H1 (cell line): ENCODE measurements at regions not wholly inside any gene's neighbourhood (a gene's known extent, or its start where the extent isn't known, plus 50 kb on each side); places are given as distances from the start of the nearest gene placed in this dataset.

Source experiments
- CTCF ChIA-PET: fragments of 300-600 bp; sonication (Branson Sonifier 250); formaldehyde crosslinking; loops from one replicate; lab custom pipeline; 2021; ENCODE audit not compliant: partially characterized antibody; lab: Charles Lee
- POLR2A ChIA-PET: fragments of 300-600 bp; sonication (Branson Sonifier 250); formaldehyde crosslinking; loops from one replicate; lab custom pipeline; 2021; ENCODE audit warnings: inconsistent platforms; ENCODE audit not compliant: partially characterized antibody; lab: Charles Lee
- DNase-seq, 2 experiments: peaks; one replicate each; pipeline versions ENCODE4 v3.0.0 to v3.0.0-alpha.2; 2010 to 2022; ENCODE audit warnings: low spot score in 2 of 2, low read depth in 1 of 2, mixed read lengths in 1 of 2
- FAIRE-seq: peaks from 2 replicates; lab custom pipeline; 2011; peaks lifted over from hg19 to GRCh38; lab: Jason Lieb, UNC
- H2AFZ ChIP-seq: 2 replicates; pipeline ENCODE4 v1.8.1; 2012; ENCODE audit warnings: low read length, inconsistent platforms
- H2AK5ac ChIP-seq: 2 replicates; pipeline ENCODE4 v1.6.1; 2013; ENCODE audit warnings: low read depth, low read length
- H2BK120ac ChIP-seq: replicated peaks from 2 replicates; pipeline ENCODE3; 2013; ENCODE audit warnings: low read depth, low read length, inconsistent platforms
- H2BK12ac ChIP-seq: 2 replicates; pipeline ENCODE4 v1.6.1; 2013; ENCODE audit warnings: low read depth, low read length
- H2BK15ac ChIP-seq: 2 replicates; pipeline ENCODE4 v1.6.1; 2013; ENCODE audit warnings: low read length
- H2BK20ac ChIP-seq: 2 replicates; pipeline ENCODE4 v1.6.1; 2013; ENCODE audit warnings: low read length
- H2BK5ac ChIP-seq: 2 replicates; pipeline ENCODE4 v1.6.1; 2013; ENCODE audit warnings: low read depth, low read length
- H3K14ac ChIP-seq: 2 replicates; pipeline ENCODE4 v1.6.1; 2013; ENCODE audit warnings: inconsistent platforms; ENCODE audit not compliant: insufficient read length
- H3K18ac ChIP-seq: 2 replicates; pipeline ENCODE4 v1.6.1; 2013; ENCODE audit warnings: low read length; ENCODE audit errors: extremely low read depth
- H3K23ac ChIP-seq: 2 replicates; pipeline ENCODE4 v1.6.1; 2013; ENCODE audit warnings: inconsistent platforms; ENCODE audit not compliant: insufficient read length
- H3K23me2 ChIP-seq: 2 replicates; pipeline ENCODE4 v1.6.1; 2013; ENCODE audit warnings: low read depth, low read length
- H3K27ac ChIP-seq: 2 replicates; pipeline ENCODE4 v1.6.1; 2011; ENCODE audit warnings: low read depth, low read length, inconsistent platforms
- H3K27me3 ChIP-seq, 4 experiments: replicated peaks in 1 of 4; 1 replicate in 1 of 4; 2 replicates in 3 of 4; pipeline versions ENCODE4 v1.6.1 to v1.8.1; 2011 to 2013; ENCODE audit warnings: low read length in 3 of 4, mild to moderate bottlenecking in 3 of 4, inconsistent platforms in 2 of 4, mixed read lengths in 2 of 4, moderate library complexity in 1 of 4; ENCODE audit not compliant: control insufficient read depth in 3 of 4, insufficient read depth in 3 of 4; ENCODE audit errors: extremely low read depth in 1 of 4
- H3K36me3 ChIP-seq, 4 experiments: 2 replicates each; pipeline versions ENCODE4 v1.6.1 to v1.8.1; 2011 to 2013; ENCODE audit warnings: mild to moderate bottlenecking in 4 of 4, low read length in 3 of 4, moderate library complexity in 2 of 4, control low read depth in 1 of 4, inconsistent platforms in 1 of 4; ENCODE audit not compliant: insufficient read depth in 4 of 4, control insufficient read depth in 2 of 4
- H3K4ac ChIP-seq: replicated peaks from 2 replicates; pipeline ENCODE3; 2013; ENCODE audit warnings: low read length, low read depth, mixed read lengths, inconsistent platforms; ENCODE audit not compliant: insufficient read length
- H3K4me1 ChIP-seq, 4 experiments: replicated peaks in 1 of 4; 1 replicate in 1 of 4; 2 replicates in 3 of 4; pipeline versions ENCODE4 v1.6.1 to v1.8.1; 2011 to 2013; ENCODE audit warnings: low read length in 3 of 4, inconsistent platforms in 2 of 4, mixed read lengths in 1 of 4; ENCODE audit not compliant: insufficient read depth in 4 of 4, control insufficient read depth in 3 of 4
- H3K4me2 ChIP-seq, 2 experiments: 2 replicates each; pipeline versions ENCODE4 v1.6.1 to v1.8.1; 2011 to 2013; ENCODE audit warnings: low read depth in 2 of 2, low read length in 2 of 2, control low read depth in 1 of 2, inconsistent platforms in 1 of 2, mild to moderate bottlenecking in 1 of 2; ENCODE audit not compliant: insufficient read depth in 1 of 2
- H3K4me3 ChIP-seq, 4 experiments: fragments of 200-600, 300-600 bp in 1 of 4; sonication (generic), shearing (Covaris generic), sonication (Bioruptor Twin) in 1 of 4; 2 replicates each; pipeline versions ENCODE4 v1.5.1 to v1.8.1; 2011 to 2016; ENCODE audit warnings: low read length in 4 of 4, low read depth in 3 of 4, control low read depth in 2 of 4, inconsistent platforms in 2 of 4, mild to moderate bottlenecking in 2 of 4, mixed read lengths in 1 of 4, moderate library complexity in 1 of 4; ENCODE audit not compliant: insufficient read depth in 2 of 4; ENCODE audit errors: extremely low read depth in 1 of 4
- H3K56ac ChIP-seq: replicated peaks from 2 replicates; pipeline ENCODE3; 2013; ENCODE audit warnings: low read depth, mild to moderate bottlenecking, mixed read lengths, low read length, inconsistent platforms; ENCODE audit not compliant: insufficient read length
- H3K79me1 ChIP-seq: 2 replicates; pipeline ENCODE4 v1.6.1; 2013; ENCODE audit warnings: low read depth, low read length, control low read depth
- H3K79me2 ChIP-seq, 2 experiments: 2 replicates each; pipeline versions ENCODE4 v1.6.1 to v1.8.1; 2012 to 2013; ENCODE audit warnings: low read length in 2 of 2, mild to moderate bottlenecking in 2 of 2, inconsistent platforms in 1 of 2; ENCODE audit not compliant: insufficient read depth in 2 of 2, control insufficient read depth in 1 of 2
- H3K9ac ChIP-seq, 4 experiments: replicated peaks in 1 of 4; 1 replicate in 1 of 4; 2 replicates in 3 of 4; pipeline versions ENCODE4 v1.6.1 to v1.8.1; 2011 to 2013; ENCODE audit warnings: low read depth in 3 of 4, low read length in 3 of 4, control low read depth in 2 of 4, mild to moderate bottlenecking in 2 of 4, moderate library complexity in 2 of 4, inconsistent platforms in 1 of 4; ENCODE audit errors: extremely low read depth in 1 of 4
- H3K9me3 ChIP-seq, 2 experiments: 2 replicates each; pipeline versions ENCODE4 v1.6.1 to v1.8.1; 2012 to 2013; ENCODE audit warnings: mild to moderate bottlenecking in 2 of 2, moderate library complexity in 2 of 2, control low read depth in 1 of 2, inconsistent platforms in 1 of 2, low read depth in 1 of 2, low read length in 1 of 2, mixed read lengths in 1 of 2; ENCODE audit not compliant: insufficient read depth in 2 of 2
- H4K20me1 ChIP-seq, 2 experiments: replicated peaks in 1 of 2; 2 replicates each; pipeline versions ENCODE3 to v1.8.1; 2011 to 2013; ENCODE audit warnings: inconsistent platforms in 2 of 2, low read length in 2 of 2, mild to moderate bottlenecking in 1 of 2; ENCODE audit not compliant: insufficient read depth in 2 of 2, control insufficient read depth in 1 of 2
- H4K5ac ChIP-seq: 2 replicates; pipeline ENCODE4 v1.6.1; 2013; ENCODE audit warnings: low read length, low read depth, mixed read lengths, inconsistent platforms; ENCODE audit not compliant: insufficient read length
- H4K8ac ChIP-seq: 2 replicates; pipeline ENCODE4 v1.8.0; 2013; ENCODE audit warnings: mild to moderate bottlenecking, moderate library complexity, low read length, inconsistent platforms; ENCODE audit not compliant: insufficient read depth; ENCODE audit errors: extremely low read depth
- H4K91ac ChIP-seq: replicated peaks from 2 replicates; pipeline ENCODE3; 2013; ENCODE audit warnings: low read length, mixed read lengths, inconsistent platforms; ENCODE audit not compliant: insufficient read length
- MAFK ChIP-seq: IDR thresholded peaks from 2 replicates; pipeline ENCODE4 v1.6.1; 2012; ENCODE audit warnings: low read depth, mild to moderate bottlenecking, improper control_type of control experiment, low read length
- SIN3A ChIP-seq, 2 experiments: IDR thresholded peaks in 1 of 2; conservative IDR thresholded peaks in 1 of 2; 2 replicates each; pipeline ENCODE4 v1.6.1; 2011 to 2012; ENCODE audit warnings: low read length in 2 of 2, improper control_type of control experiment in 1 of 2, low read depth in 1 of 2, mild to moderate bottlenecking in 1 of 2
- WGBS, 2 experiments: shearing (Covaris generic) in 1 of 2; methylation state at CpG; one replicate each; pipeline versions ENCODE4 v1.1.6 to v1.1.7; 2013 to 2015; ENCODE audit warnings: low lambda C conversion rate in 2 of 2, mixed read lengths in 2 of 2, inconsistent platforms in 1 of 2, low coverage in 1 of 2, missing lambda C conversion rate in 1 of 2; ENCODE audit not compliant: insufficient replicate concordance in 2 of 2, insufficient coverage in 1 of 2, insufficient read length in 1 of 2; ENCODE audit errors: extremely low coverage in 1 of 2, missing lambda C conversion rate in 1 of 2; 5-methylcytosine and 5-hydroxymethylcytosine counted together

DNA sequence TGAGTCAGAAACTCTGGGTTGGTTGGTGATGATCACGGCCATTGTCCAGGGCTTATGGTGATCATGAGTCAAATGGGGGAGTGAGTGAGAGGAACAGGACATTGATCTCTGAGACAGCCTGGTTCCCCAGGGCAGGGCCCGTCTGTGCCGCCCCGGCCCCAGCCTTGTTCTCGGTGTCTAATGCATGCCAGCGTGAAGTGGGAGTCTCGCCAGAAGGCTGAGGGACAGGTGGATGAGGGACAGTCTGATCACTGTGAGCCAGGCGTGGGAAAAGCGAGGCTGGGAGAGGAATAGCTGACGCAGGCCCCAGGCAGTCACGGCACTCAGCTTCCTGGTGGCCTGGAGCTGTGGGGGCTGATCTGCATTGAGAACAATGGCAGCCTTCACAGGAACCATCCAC lies 208.3 kb upstream of the HDAC4 start:
- H3K9me3 ChIP-seq = no peaks in the 10 kb centered on the region; a peak in 1 of 4 replicates
- H3K18ac ChIP-seq = no peak overlapping the region
- H2BK20ac ChIP-seq = no peak overlapping the region
- H2BK15ac ChIP-seq = no peak overlapping the region
- no peaks in the 10 kb centered on the region for H3K36me3 ChIP-seq
- H3K23me2 ChIP-seq = no peaks in the 10 kb centered on the region
- no peak overlapping the region for H2BK120ac ChIP-seq
- H3K27me3 ChIP-seq = no peaks in the 10 kb centered on the region
- H3K4me3 ChIP-seq = no peak overlapping the region
- H2AFZ ChIP-seq = no peak overlapping the region
- no peaks in the 10 kb centered on the region for H3K79me1 ChIP-seq
- ChIA-PET POLR2A (no interaction called here), CTCF (no interaction called here)
- no peak overlapping the region for H3K56ac ChIP-seq
- H3K27ac ChIP-seq = no peak overlapping the region; the same call in 1 of the 2 replicates
- no peaks in the 10 kb centered on the region for H4K20me1 ChIP-seq
- H4K5ac ChIP-seq = no peak overlapping the region
- H2BK5ac ChIP-seq = no peak overlapping the region
- peaks cover 0 to 8% (median 3%) of the 10 kb centered on the region in 4 experiments; a peak in 5 of 7 replicates for H3K4me1 ChIP-seq
- H3K23ac ChIP-seq = no peak overlapping the region
- DNase-seq = no peak
- no peak overlapping the region for H4K8ac ChIP-seq
- no peak overlapping the region for H2AK5ac ChIP-seq
- H3K4me2 ChIP-seq = peak overlapping the region in 1 of 2 experiments; percentile 1; a peak in 1 of 4 replicates
- no peak for FAIRE-seq
- TF ChIP-seq SIN3A (conservative IDR thresholded peaks at IDR 0.05 in 1 of 2, IDR thresholded peaks at IDR 0.05 in 1 of 2; ENCODE audit: low read depth in 1 of 2, low read length in 2 of 2) (no peak), MAFK (no peak)
- no peak overlapping the region for H2BK12ac ChIP-seq
- no peak overlapping the region for H4K91ac ChIP-seq
- 91% methylated on average over 6 of the region's 11 CpGs; no CpG with 5 or more reads in 1 of the 2 experiments for WGBS, 2 experiments
- no peak overlapping the region for H3K9ac ChIP-seq
- no peaks in the 10 kb centered on the region for H3K79me2 ChIP-seq
- H3K14ac ChIP-seq = no peak overlapping the region
- no peak overlapping the region for H3K4ac ChIP-seq
